Activated CD4-positive, alpha-beta T cell treated with anti-CD3 and anti-CD28 coated beads, Interleukin-2, amount 10 ng/mL, durations not matched to agents 24 days and 14 days (primary cell): ENCODE measurements at regions not wholly inside any gene's neighbourhood (a gene's known extent, or its start where the extent isn't known, plus 50 kb on each side); places are given as distances from the start of the nearest gene placed in this dataset.

Source experiments
- DNase-seq: peaks from one replicate; pipeline ENCODE4 v3.0.0; 2022
- H3K27ac Mint-ChIP-seq: one replicate; pipeline ENCODE4 v1.8.0; 2022; ENCODE audit warnings: mild to moderate bottlenecking, mixed read lengths
- H3K27me3 Mint-ChIP-seq: one replicate; pipeline ENCODE4 v1.8.0; 2022; ENCODE audit warnings: mixed read lengths
- H3K36me3 Mint-ChIP-seq: one replicate; pipeline ENCODE4 v1.8.0; 2022; ENCODE audit warnings: low read depth, mild to moderate bottlenecking, mixed read lengths
- H3K4me1 Mint-ChIP-seq: one replicate; pipeline ENCODE4 v1.8.0; 2021; ENCODE audit warnings: mixed read lengths
- H3K4me3 Mint-ChIP-seq: one replicate; pipeline ENCODE4 v1.8.0; 2022; ENCODE audit warnings: mild to moderate bottlenecking, moderate library complexity, mixed read lengths
- H3K9me3 Mint-ChIP-seq: one replicate; pipeline ENCODE4 v1.8.0; 2021; ENCODE audit warnings: mixed read lengths
- intact Hi-C: fragments of 100-400 bp; cut with micrococcal nuclease; formaldehyde crosslinking; loops from one replicate; pipeline ENCODE4 v1.15.1; 2023

DNA sequence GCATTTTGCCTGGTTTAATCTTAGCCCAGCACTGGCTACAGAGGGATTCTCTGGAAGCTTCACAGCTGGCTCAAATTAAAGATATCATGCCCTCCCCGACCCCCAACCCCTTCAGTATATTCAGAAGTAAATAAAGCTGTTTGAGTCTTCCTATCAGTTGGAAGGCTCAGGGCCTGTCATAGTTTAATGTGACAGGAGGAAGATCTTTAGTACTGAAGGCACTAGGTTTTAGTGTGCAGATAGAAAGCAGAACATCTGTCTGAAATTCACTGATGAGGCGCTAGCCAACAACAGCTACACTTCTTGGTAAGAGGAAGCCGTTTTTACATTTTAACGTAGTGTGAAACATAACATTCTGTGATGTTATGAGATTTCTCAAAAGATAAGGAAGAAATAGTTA is 969.1 kb upstream of the CDH2 start:
- intact Hi-C loops = no loop called here
- Mint-ChIP-seq H3K4me1 (no peaks in the 10 kb centered on the region), H3K4me3 (no peak overlapping the region), H3K27me3 (no peaks in the 10 kb centered on the region), H3K36me3 (no peaks in the 10 kb centered on the region), H3K27ac (no peak overlapping the region), H3K9me3 (peaks cover 4% of the 10 kb centered on the region)
- no peak for DNase-seq

DNA sequence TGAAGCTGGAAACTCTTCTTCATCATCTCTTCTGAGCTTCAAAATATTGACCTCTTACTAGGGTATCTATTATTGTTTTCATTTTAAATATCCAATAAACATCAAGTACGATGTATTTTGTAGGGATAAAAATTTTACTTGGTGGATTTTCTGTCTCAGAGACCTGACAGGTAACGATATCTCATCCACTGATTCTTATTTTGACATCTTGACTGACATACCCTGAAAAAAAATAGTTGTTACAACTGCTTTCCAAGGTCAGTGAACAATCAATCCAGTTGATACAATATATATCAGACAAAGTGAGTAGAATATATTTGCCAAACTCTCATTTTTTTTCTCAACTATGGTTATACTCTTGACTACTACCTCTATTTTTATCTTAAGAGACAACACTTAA is 963.7 kb upstream of the CDH2 start:
- H3K27me3 Mint-ChIP-seq = no peaks in the 10 kb centered on the region
- no peak for DNase-seq
- H3K4me1 Mint-ChIP-seq = no peaks in the 10 kb centered on the region
- intact Hi-C loops = no loop called here
- peaks cover 8% of the 10 kb centered on the region for H3K9me3 Mint-ChIP-seq
- no peak overlapping the region for H3K27ac Mint-ChIP-seq
- H3K4me3 Mint-ChIP-seq = no peak overlapping the region
- H3K36me3 Mint-ChIP-seq = no peaks in the 10 kb centered on the region

DNA sequence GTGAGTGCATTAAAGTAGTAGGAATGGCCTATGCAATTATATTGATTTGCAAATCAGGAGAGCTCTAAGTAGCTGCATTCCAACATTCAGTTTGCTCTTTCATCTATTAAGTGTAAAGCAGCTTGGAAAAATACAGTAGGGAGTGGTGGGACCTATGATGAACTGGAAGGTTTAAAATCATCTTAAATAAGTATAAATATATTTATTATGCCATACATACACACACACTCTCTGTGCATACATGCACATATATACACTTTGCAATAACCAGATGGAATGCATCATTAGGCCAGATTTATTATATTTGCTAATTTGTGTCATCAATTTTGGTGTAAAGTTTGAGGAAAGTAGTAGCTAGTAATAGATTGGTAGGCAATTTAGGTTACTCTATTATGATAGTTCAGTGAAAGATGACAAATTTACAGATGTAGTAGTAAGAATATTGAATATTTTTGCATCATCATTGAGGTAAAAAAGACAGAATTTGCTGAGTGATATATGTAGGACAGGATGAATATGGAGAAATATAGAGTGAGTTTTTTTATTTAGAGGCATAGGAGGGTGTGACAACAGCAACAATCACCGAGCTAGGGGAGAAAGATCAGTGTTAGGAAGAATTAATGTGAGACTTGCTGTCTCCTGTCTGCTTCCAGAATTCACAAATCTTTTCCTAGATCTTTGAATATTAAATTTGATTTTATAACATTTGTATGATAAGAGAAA is 961.0 kb upstream of the CDH2 start:
- peaks cover 8% of the 10 kb centered on the region for H3K9me3 Mint-ChIP-seq
- intact Hi-C loops = no loop called here
- H3K4me1 Mint-ChIP-seq = no peaks in the 10 kb centered on the region
- H3K36me3 Mint-ChIP-seq = no peaks in the 10 kb centered on the region
- H3K4me3 Mint-ChIP-seq = no peak overlapping the region
- no peak overlapping the region for H3K27ac Mint-ChIP-seq
- no peaks in the 10 kb centered on the region for H3K27me3 Mint-ChIP-seq
- no peak for DNase-seq

DNA sequence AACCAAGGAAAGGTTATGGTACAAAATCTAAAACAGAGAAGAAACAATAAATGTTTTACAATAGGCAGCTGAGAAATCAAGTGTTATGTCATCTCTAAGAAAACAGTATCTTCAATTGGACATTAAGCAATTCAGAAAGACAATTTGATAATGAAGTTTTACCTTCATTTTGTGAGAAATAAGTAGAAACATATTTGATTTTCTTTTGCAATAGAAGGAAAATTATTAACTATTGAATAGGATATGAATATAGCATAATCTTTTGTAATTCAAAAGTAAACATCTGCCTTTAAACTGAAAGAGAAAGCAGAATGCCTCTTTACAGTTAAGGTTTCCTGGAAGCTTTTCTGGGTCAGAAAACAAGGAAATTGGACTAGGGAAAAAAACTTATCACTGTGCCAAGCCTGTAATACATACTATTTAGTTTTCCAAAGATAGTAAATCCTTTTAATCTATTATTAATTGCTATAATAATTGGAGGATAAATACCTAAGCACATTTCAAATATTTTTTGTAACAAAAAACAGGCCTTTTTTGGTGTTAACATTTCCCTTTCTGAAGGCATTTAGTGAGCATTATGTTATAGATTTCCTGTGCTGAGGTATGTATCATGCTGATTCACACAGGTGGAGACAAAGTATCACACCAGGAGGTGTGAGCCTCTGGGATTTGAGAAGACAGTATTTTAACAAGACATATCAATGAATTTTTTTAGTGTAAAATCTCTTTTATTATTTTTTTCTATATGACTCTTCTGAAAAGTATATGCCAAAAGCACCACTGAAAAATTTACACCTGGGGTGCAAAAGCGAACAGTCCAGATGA is 947.0 kb upstream of the CDH2 start:
- Mint-ChIP-seq H3K36me3 (no peaks in the 10 kb centered on the region), H3K4me1 (no peaks in the 10 kb centered on the region), H3K27ac (no peak overlapping the region), H3K9me3 (no peaks in the 10 kb centered on the region), H3K27me3 (no peaks in the 10 kb centered on the region), H3K4me3 (no peak overlapping the region)
- no peak for DNase-seq
- intact Hi-C loops = no loop called here

DNA sequence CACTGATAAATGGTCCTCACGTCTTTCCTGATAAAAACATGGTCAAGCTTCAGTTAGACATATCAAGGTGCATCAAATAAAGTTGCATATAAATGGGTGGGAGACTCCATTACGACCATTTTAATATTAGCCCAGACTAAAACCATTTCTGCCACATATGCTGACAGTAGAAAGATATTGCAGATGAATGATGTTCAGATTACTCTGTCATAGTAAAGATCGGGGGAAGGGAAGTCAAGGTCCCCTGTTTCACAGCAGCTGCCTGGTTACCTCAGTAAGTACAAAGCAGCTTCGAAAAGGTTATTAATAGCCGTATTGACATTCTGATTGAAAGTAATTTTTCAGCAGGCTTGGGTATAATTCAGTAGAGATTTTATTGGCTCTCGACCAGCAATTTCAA is 927.7 kb upstream of the CDH2 start:
- H3K4me1 Mint-ChIP-seq = no peaks in the 10 kb centered on the region
- intact Hi-C loops = no loop called here

DNA sequence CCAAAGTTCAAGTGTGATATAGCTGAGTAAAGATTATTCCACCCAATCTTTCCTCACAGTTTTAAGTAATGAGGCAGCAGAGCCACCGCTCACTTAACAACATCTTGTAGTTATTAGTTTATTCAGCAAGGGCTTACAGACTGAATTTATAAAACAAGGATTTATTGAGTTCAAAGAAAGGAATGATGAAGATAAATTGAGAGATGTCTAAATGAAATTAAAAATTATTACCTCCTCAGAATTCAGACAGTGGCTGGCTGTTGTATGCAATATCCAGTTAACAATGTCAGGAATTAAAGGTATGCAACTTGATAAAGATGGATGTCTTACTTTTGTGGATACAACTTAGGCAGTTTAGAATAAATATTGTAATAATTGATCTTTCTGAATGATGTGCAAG is 927.3 kb upstream of the CDH2 start:
- H3K4me1 Mint-ChIP-seq = no peaks in the 10 kb centered on the region
- H3K27ac Mint-ChIP-seq = no peak overlapping the region
- H3K36me3 Mint-ChIP-seq = no peaks in the 10 kb centered on the region
- H3K9me3 Mint-ChIP-seq = peaks cover 3% of the 10 kb centered on the region
- H3K4me3 Mint-ChIP-seq = no peak overlapping the region
- no peaks in the 10 kb centered on the region for H3K27me3 Mint-ChIP-seq
- DNase-seq = no peak
- intact Hi-C loops = no loop called here

More for the DNA sequence above, 927.7 kb upstream of the CDH2 start:
- Mint-ChIP-seq H3K27me3 (no peaks in the 10 kb centered on the region), H3K9me3 (peaks cover 3% of the 10 kb centered on the region), H3K36me3 (no peaks in the 10 kb centered on the region), H3K4me3 (no peak overlapping the region), H3K27ac (no peak overlapping the region)
- no peak for DNase-seq

DNA sequence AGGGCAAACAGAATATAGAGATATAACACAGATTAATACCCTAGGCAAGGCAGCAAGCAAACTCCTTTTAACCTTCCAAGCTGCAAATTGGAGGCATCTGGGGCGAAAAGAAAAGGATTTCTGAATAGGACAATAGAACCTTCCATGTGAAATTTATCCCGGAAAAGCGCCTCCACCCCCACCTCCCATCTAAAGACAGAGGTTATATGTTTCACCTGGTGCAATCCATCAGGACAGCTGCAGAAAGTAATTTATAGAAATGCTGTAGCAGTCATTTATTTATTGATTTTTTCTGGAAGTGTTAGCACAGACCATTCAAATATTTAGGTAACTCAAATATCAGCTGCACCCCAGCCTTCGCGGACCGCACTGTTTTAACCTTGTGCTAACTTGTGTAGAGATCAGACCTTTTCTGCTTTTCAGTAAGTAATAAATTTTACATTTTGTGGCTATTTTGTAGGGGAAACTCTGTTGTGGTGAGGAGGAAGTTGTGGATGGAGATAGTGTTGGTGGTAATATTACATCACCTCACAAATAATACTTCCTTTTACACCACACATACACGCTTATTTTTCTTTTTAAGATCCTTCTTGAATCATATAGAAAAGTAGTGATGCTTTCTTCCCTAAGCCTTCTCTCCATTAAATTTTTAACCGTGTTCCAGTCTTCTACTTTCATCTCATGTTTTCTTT is 919.3 kb upstream of the CDH2 start:
- no peaks in the 10 kb centered on the region for H3K27me3 Mint-ChIP-seq
- no peaks in the 10 kb centered on the region for H3K9me3 Mint-ChIP-seq
- DNase-seq = no peak
- intact Hi-C loops = no loop called here
- H3K4me1 Mint-ChIP-seq = no peaks in the 10 kb centered on the region
- no peak overlapping the region for H3K4me3 Mint-ChIP-seq
- no peak overlapping the region for H3K27ac Mint-ChIP-seq
- no peaks in the 10 kb centered on the region for H3K36me3 Mint-ChIP-seq

DNA sequence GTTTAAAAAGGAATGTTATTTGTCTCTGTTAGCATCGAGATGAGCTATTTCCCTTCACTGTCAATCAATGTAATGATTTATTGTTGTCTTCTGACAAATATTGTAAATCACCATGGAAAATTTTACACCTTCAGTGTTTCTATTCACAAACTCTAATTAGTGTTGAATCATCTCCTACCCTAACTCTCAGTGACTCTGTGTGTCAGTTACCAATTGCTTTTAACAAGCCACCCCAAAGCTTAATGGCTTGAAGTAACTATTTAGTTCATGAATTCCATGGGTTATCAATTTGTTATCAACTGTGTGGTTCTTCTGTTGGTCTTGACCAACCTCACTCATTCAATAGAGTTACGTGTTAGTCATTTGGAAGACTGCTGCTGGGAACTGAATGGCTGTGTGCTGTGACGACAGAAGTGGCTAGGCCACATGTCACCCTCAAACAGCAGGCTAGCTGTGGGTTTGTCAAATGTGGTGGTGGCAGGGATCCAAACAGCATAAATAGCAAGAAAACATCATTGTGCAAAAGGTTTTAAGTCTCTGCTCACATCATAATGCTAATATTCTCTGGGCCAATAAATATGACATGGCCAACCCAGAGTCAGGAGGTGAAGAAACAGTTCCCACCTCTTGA is 910.8 kb upstream of the CDH2 start:
- intact Hi-C loops = no loop called here
- no peak overlapping the region for H3K27ac Mint-ChIP-seq
- no peak overlapping the region for H3K4me3 Mint-ChIP-seq
- no peaks in the 10 kb centered on the region for H3K9me3 Mint-ChIP-seq
- H3K4me1 Mint-ChIP-seq = no peaks in the 10 kb centered on the region
- H3K36me3 Mint-ChIP-seq = no peaks in the 10 kb centered on the region
- no peaks in the 10 kb centered on the region for H3K27me3 Mint-ChIP-seq
- no peak for DNase-seq

DNA sequence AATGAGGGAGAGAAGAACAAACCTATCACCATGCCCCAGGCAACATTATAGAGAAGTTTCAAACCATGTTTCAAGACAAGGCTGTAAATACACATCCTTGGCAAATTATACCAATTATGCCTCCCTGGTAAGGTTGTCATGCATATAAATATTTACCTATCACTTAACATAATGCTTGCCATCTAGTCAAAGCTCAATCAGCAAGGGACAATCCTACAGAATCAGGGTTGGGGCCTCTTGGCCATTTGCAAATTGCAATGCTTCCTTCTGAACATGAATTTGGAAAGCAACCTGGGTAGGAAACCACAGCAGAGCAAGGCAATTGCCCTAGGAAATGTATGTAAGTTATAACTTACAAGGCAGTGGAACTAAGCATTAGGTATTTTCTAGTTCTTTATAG is 907.2 kb upstream of the CDH2 start:
- Mint-ChIP-seq H3K4me3 (no peak overlapping the region), H3K36me3 (no peaks in the 10 kb centered on the region), H3K27ac (no peak overlapping the region), H3K9me3 (no peaks in the 10 kb centered on the region), H3K4me1 (no peaks in the 10 kb centered on the region), H3K27me3 (no peaks in the 10 kb centered on the region)
- DNase-seq = no peak
- intact Hi-C loops = no loop called here

DNA sequence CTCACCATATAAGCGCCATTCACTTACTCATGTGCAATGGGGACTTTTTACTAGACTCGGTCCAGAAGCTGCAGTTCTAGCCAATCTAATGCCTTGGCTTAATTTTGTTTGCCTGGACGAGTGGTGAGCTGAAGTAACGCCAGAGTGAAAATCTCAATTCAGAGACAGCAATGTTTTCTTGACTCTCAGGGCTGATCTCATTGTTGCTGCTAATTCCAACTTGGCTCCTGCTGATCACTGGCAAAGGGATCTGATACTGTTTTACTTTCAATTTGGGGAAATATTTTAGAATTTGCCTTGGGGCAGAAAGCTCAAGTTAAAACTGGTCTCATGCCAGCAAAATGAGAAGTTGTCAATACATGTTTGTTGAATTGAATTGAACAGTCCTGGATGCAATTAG is 906.6 kb upstream of the CDH2 start:
- no peak for DNase-seq
- Mint-ChIP-seq H3K9me3 (no peaks in the 10 kb centered on the region), H3K36me3 (no peaks in the 10 kb centered on the region), H3K4me1 (no peaks in the 10 kb centered on the region), H3K27me3 (no peaks in the 10 kb centered on the region), H3K27ac (no peak overlapping the region), H3K4me3 (no peak overlapping the region)
- intact Hi-C loops = no loop called here

DNA sequence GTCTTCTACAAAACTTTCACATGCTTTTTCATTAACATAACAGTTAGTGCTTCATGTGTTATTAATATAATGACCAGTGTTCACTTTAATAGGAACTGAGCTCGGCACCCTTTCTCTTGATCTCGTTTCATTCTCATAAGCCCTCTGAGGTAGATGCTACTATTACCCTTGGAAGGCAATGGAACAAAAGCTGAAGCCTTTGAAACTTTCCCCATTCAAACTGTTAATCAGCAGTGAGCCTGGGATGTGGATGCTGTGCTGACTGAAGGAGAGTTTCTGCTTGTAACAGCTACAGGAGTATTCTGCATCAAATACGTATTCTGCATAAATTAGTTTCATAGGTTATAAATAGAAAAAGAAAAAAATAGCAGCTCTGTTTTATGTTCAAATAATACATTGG is 904.0 kb upstream of the CDH2 start:
- DNase-seq = no peak
- Mint-ChIP-seq H3K27ac (no peak overlapping the region), H3K36me3 (no peaks in the 10 kb centered on the region), H3K9me3 (no peaks in the 10 kb centered on the region), H3K4me1 (no peaks in the 10 kb centered on the region), H3K27me3 (no peaks in the 10 kb centered on the region), H3K4me3 (no peak overlapping the region)
- intact Hi-C loops = no loop called here

DNA sequence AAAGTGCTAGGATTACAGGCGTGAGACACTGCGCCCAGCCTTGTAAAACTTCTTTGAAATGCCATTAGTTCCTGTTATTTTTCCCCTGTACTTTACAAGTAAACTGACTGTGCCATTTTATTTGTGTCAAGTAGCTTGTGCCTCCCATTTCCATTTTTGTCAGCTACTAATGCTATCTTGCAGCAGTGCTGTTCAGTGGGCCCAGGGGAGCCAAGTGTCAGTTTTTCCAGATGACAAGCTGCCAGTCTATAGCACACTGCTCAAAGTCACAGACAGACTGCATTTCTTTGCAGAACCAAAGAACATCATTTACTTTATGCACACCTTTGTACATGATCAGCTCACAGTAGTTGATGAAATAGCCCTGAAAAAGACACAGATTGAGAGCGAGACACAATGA is 901.3 kb upstream of the CDH2 start:
- no peaks in the 10 kb centered on the region for H3K36me3 Mint-ChIP-seq
- no peaks in the 10 kb centered on the region for H3K9me3 Mint-ChIP-seq
- intact Hi-C loops = no loop called here
- H3K27ac Mint-ChIP-seq = no peak overlapping the region
- H3K27me3 Mint-ChIP-seq = no peaks in the 10 kb centered on the region
- H3K4me3 Mint-ChIP-seq = no peak overlapping the region
- no peak for DNase-seq
- no peaks in the 10 kb centered on the region for H3K4me1 Mint-ChIP-seq

DNA sequence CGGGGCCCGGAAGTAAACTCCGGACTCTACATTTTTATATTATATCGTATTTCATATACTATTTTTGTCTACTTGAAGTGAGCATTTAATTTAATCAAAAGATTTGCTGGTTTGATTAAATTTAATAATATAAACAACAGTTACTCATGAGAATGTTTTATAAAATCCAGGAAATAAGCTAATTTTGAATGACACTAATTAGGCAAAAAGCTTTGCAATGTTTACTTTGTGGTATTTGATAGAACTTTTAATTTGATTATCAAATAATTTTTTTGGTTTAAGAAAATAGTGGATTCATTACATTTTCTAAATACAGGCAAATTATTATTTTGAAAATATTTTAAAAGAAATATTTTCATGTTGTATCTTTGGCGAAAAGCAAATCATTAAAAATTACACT is 900.4 kb upstream of the CDH2 start:
- H3K27me3 Mint-ChIP-seq = no peaks in the 10 kb centered on the region
- intact Hi-C loops = no loop called here
- H3K9me3 Mint-ChIP-seq = peaks cover 3% of the 10 kb centered on the region
- no peak for DNase-seq
- no peaks in the 10 kb centered on the region for H3K36me3 Mint-ChIP-seq
- H3K27ac Mint-ChIP-seq = no peak overlapping the region
- no peak overlapping the region for H3K4me3 Mint-ChIP-seq
- H3K4me1 Mint-ChIP-seq = no peaks in the 10 kb centered on the region

DNA sequence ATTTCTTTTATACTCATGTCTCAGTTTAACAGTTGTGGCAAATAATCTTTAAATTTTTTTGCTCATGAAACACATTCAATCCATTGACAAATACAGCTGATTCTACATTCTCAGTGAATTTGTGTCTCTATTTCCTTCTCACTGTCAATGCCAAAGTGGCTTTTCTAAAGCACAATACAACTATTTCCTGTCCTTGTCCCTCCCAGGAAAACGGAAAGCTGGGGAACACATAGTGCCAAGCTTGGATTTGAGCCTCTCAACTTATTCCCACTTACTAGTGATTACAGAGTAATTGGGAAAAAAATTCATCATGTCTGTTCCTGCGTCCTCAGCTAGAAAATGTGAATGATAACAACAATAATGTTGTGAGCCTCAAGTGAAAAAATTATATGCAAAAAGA is 899.7 kb upstream of the CDH2 start:
- Mint-ChIP-seq H3K27ac (no peak overlapping the region), H3K36me3 (no peaks in the 10 kb centered on the region), H3K9me3 (peaks cover 7% of the 10 kb centered on the region), H3K4me1 (no peaks in the 10 kb centered on the region), H3K4me3 (no peak overlapping the region), H3K27me3 (no peaks in the 10 kb centered on the region)
- no peak for DNase-seq
- intact Hi-C loops = no loop called here
